GM12865 (cell line): ENCODE measurements at regions not wholly inside any gene's neighbourhood (a gene's known extent, or its start where the extent isn't known, plus 50 kb on each side); places are given as distances from the start of the nearest gene placed in this dataset.
A peak's percentile ranks its signal among the peaks of the same experiment; 100 is the strongest.

Experiments
- DNase-seq: peaks from one replicate; pipeline ENCODE4 v3.0.0; 2010; ENCODE audit warnings: low read depth
- H3K4me3 ChIP-seq: 2 replicates; pipeline ENCODE4 v1.5.1; 2011; ENCODE audit warnings: mild to moderate bottlenecking, low read depth, low read length, control low read depth
- CTCF ChIP-seq: IDR thresholded peaks from 2 replicates; pipeline ENCODE4 v1.5.1; 2011; ENCODE audit warnings: low read length, control low read depth, low read depth, inconsistent platforms; ENCODE audit not compliant: insufficient read depth; ENCODE audit errors: missing control alignments

GRCh38 chr2:66318009-66318561 lies 116.8 kb upstream of the MEIS1 start:
- no peak overlapping the region for H3K4me3 ChIP-seq
- TF ChIP-seq CTCF = no peak
- DNase-seq = no peak

GRCh38 chr2:66317268-66317890 lies 117.5 kb upstream of the MEIS1 start:
- no peak for DNase-seq

GRCh38 chr2:66306483-66306882 lies 128.4 kb upstream of the MEIS1 start:
- no peak overlapping the region for H3K4me3 ChIP-seq
- TF ChIP-seq CTCF = no peak
- DNase-seq = no peak

More at GRCh38 chr2:66317268-66317890, 117.5 kb upstream of the MEIS1 start:
- no peak for TF ChIP-seq CTCF
- H3K4me3 ChIP-seq = no peak overlapping the region

- DNase-seq = no peak
- no peak for TF ChIP-seq CTCF
- H3K4me3 ChIP-seq = no peak overlapping the region
These were observed 129.2 kb upstream of the MEIS1 start for GRCh38 chr2:66305718-66306117.

- no peak overlapping the region for H3K4me3 ChIP-seq
- DNase-seq = peak; percentile 43
- no peak for TF ChIP-seq CTCF
These were observed 131.5 kb upstream of the MEIS1 start for GRCh38 chr2:66303471-66303870.

GRCh38 chr2:66301767-66302140 lies 133.2 kb upstream of the MEIS1 start:
- no peak for TF ChIP-seq CTCF
- no peak overlapping the region for H3K4me3 ChIP-seq
- no peak for DNase-seq
